ENCODE measurements at regions not wholly inside any gene's neighbourhood (a gene's known extent, or its start where the extent isn't known, plus 50 kb on each side); places are given as distances from the start of the nearest gene placed in this dataset.

DNA sequence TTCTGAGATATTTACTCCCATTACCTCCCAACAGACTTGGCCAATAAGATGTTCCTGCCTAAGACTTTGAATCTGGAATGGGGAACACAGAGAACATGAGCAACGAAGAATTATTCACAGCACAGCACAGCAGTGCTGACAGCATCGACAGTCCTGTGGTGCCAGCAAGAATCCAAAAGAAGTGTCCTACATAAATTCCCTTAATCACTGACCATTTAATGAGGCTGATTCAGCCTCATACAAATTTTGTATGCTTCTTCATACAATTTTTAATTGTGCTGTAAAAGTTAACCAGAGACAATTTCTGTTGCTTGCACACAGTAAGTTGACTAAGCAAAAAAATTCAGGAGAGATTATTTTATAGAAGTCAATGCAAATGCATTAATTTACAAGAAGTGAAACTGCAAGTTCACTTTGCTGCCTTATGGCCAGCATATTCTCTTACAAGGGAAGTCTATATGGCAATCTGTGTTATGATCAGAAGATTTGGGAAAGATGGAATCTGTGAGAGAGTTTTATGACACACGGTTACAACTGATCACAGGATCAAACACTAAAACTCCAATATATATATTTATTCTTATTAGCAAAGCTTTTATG is 855.9 kb downstream of the LTN1 start:
- TF ChIP-seq POLR2A (IDR thresholded peaks at IDR 0.05; ENCODE audit: extremely low read depth, insufficient read length) (no peak), CTCF (IDR thresholded peaks at IDR 0.05; ENCODE audit: low read depth, low read length) (no peak), MYC (IDR thresholded peaks at IDR 0.05; ENCODE audit: low read depth, low read length) (no peak)
- TF ChIP-seq, protein P1, sequence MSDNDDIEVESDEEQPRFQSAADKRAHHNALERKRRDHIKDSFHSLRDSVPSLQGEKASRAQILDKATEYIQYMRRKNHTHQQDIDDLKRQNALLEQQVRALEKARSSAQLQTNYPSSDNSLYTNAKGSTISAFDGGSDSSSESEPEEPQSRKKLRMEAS (IDR thresholded peaks at IDR 0.05; ENCODE audit: low read depth, low read length), result no peak

Data from NB4 (cell line).